HL-60 (cell line): ENCODE measurements at regions not wholly inside any gene's neighbourhood (a gene's known extent, or its start where the extent isn't known, plus 50 kb on each side); places are given as distances from the start of the nearest gene placed in this dataset.

ENCODE experiments used
- DNase-seq, 2 experiments: peaks; one replicate each; pipeline ENCODE4 v3.0.0-alpha.2; 2010 to 2020; ENCODE audit warnings: low read depth in 1 of 2, low spot score in 1 of 2
- H3K27ac ChIP-seq: fragments of 250-450 bp; sonication (Bioruptor Pico); replicated peaks from 2 replicates; pipeline ENCODE4 v1.5.1; 2020; ENCODE audit warnings: mild to moderate bottlenecking, moderate library complexity
- H3K27me3 ChIP-seq: fragments of 250-450 bp; sonication (Bioruptor Pico); 2 replicates; pipeline ENCODE4 v1.5.1; 2021; ENCODE audit warnings: mild to moderate bottlenecking, moderate library complexity; ENCODE audit not compliant: insufficient read depth, poor library complexity, severe bottlenecking
- H3K4me3 ChIP-seq: replicated peaks from 2 replicates; pipeline ENCODE4 v1.5.1; 2011; ENCODE audit warnings: mild to moderate bottlenecking, control low read depth, low read length; ENCODE audit not compliant: insufficient read depth
- GABPA ChIP-seq: IDR thresholded peaks from 2 replicates; pipeline ENCODE4 v1.6.1; 2012; ENCODE audit warnings: low read depth
- POLR2AphosphoS5 ChIP-seq: IDR thresholded peaks from 2 replicates; pipeline ENCODE4 v1.6.1; 2012; ENCODE audit warnings: low read depth
- SPI1 ChIP-seq: IDR thresholded peaks from 2 replicates; pipeline ENCODE4 v1.6.1; 2012; ENCODE audit warnings: low read depth, mild to moderate bottlenecking, borderline replicate concordance
- TF ChIP-seq, protein P1 (sequence below): IDR thresholded peaks from 2 replicates; pipeline ENCODE4 v1.6.1; 2012; ENCODE audit warnings: low read depth; ENCODE audit not compliant: insufficient replicate concordance
- TF ChIP-seq, protein P2 (sequence below): IDR thresholded peaks from one replicate; pipeline ENCODE4 v1.5.1; 2011; ENCODE audit warnings: low read length, control low read depth, inconsistent platforms; ENCODE audit not compliant: insufficient read depth

DNA sequence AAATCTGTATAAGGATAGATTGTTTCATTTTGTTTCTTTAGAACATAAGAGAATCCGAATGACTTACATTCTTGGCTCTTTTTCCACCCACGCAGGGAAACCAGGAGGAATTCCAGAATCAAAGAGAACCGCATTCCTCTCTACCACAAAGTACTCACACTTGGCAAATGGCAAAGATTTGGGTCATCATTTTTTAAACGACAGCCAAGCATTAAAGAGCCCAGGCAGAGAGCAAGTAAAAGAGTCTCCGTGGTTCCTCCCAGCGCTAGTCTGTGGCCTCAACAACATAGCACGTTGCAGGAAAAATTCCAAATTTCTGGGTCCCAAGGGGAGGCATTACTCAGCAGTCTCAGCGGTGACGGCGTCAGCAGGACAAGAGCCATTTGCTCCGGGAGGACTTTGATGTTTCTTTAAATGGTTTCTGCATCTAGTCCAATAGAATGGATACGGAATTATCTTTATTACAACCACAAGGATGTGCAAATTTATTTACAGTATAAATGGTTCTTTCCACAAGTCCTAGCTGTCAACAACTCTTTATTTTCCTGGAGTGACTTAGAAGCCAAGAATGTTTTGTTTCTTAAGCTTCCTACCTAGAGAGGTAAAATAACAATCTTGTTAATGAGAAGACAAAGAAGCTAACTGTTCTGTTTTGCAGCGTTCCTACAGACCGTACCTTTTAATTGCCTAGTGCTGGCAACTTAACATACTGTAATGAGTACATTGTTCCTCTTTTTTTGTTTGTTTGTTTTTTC, 232.5 kb downstream of the SKIDA1 start:
- Histone ChIP-seq H3K4me3 (no peak overlapping the region), H3K27ac (no peak overlapping the region), H3K27me3 (no peaks in the 10 kb centered on the region)
- TF ChIP-seq, protein P1, sequence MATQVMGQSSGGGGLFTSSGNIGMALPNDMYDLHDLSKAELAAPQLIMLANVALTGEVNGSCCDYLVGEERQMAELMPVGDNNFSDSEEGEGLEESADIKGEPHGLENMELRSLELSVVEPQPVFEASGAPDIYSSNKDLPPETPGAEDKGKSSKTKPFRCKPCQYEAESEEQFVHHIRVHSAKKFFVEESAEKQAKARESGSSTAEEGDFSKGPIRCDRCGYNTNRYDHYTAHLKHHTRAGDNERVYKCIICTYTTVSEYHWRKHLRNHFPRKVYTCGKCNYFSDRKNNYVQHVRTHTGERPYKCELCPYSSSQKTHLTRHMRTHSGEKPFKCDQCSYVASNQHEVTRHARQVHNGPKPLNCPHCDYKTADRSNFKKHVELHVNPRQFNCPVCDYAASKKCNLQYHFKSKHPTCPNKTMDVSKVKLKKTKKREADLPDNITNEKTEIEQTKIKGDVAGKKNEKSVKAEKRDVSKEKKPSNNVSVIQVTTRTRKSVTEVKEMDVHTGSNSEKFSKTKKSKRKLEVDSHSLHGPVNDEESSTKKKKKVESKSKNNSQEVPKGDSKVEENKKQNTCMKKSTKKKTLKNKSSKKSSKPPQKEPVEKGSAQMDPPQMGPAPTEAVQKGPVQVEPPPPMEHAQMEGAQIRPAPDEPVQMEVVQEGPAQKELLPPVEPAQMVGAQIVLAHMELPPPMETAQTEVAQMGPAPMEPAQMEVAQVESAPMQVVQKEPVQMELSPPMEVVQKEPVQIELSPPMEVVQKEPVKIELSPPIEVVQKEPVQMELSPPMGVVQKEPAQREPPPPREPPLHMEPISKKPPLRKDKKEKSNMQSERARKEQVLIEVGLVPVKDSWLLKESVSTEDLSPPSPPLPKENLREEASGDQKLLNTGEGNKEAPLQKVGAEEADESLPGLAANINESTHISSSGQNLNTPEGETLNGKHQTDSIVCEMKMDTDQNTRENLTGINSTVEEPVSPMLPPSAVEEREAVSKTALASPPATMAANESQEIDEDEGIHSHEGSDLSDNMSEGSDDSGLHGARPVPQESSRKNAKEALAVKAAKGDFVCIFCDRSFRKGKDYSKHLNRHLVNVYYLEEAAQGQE, result no peak
- TF ChIP-seq, protein P2, sequence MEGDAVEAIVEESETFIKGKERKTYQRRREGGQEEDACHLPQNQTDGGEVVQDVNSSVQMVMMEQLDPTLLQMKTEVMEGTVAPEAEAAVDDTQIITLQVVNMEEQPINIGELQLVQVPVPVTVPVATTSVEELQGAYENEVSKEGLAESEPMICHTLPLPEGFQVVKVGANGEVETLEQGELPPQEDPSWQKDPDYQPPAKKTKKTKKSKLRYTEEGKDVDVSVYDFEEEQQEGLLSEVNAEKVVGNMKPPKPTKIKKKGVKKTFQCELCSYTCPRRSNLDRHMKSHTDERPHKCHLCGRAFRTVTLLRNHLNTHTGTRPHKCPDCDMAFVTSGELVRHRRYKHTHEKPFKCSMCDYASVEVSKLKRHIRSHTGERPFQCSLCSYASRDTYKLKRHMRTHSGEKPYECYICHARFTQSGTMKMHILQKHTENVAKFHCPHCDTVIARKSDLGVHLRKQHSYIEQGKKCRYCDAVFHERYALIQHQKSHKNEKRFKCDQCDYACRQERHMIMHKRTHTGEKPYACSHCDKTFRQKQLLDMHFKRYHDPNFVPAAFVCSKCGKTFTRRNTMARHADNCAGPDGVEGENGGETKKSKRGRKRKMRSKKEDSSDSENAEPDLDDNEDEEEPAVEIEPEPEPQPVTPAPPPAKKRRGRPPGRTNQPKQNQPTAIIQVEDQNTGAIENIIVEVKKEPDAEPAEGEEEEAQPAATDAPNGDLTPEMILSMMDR, result no peak
- no peak for TF ChIP-seq GABPA
- no peak for TF ChIP-seq POLR2AphosphoS5
- TF ChIP-seq SPI1, result no peak
- DNase-seq, result no peak

DNA sequence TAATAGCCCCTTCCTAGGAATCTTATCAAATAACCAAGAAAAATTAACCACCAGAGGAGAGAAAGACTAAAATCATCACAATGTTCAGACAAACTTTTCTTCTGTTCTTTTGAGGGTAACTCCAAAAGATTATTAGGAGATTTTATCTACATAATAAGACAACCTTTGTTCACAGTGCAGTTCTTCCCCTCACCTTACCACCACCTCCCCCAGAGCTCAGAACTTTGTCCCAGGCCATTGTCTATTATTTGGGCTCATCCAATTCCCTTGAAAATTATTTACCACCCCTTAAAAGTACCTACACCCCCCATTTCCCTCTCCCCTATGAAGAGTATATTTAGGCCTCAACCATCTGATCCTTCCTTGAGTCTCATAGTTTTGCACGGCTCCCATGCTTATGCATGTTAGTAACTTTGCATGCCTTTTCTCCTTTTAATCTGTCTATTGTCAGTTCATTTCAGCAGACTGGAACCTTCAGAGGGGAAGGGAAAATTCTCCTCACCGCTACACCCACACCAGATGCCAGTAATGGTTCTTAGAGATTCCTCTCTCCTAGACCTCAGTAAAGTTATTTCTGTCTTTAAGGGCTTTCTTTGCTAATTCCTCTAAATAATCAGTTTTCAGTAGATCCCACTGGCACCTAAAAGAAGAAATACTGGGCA, 234.9 kb downstream of the SKIDA1 start:
- TF ChIP-seq, protein P1, result no peak
- no peak for TF ChIP-seq SPI1
- Histone ChIP-seq H3K4me3 (no peak overlapping the region), H3K27ac (no peak overlapping the region), H3K27me3 (no peaks in the 10 kb centered on the region)
- DNase-seq, result no peak

DNA sequence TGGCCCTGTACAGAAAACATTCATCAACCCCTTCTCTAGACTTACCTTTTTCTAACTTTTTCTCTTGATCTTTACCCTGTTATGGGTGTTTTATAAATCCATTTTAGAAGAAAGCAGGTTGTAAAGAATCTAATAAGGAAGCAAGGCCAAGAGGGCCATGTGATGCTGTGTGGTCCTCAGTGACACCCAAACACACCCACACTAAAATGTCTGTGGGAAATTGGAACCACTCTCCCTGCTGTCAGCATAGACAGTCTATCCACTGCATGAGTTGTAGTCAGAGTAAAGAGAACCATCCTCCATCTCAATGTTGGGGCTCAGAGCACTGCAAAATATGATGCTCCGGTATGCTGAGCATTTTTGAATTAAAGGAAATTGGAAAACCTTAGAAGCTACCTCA, 235.5 kb downstream of the SKIDA1 start:
- no peak for DNase-seq
- Histone ChIP-seq H3K27ac (no peak overlapping the region), H3K27me3 (no peaks in the 10 kb centered on the region), H3K4me3 (no peak overlapping the region)
- TF ChIP-seq, protein P1, result no peak
- TF ChIP-seq, protein P2, result no peak
- TF ChIP-seq SPI1 (no peak), GABPA (no peak), POLR2AphosphoS5 (no peak)
